ENCODE measurements at regions not wholly inside any gene's neighbourhood (a gene's known extent, or its start where the extent isn't known, plus 50 kb on each side); places are given as distances from the start of the nearest gene placed in this dataset.

- in situ Hi-C loops (cut with HindIII; ENCODE audit: low pct_unique_long_range_greater_than_20kb, low sequenced_read_pairs) = no loop called here
- DNase-seq (ENCODE audit: low read depth, low spot score) = no peak
Measured at GRCh38 chr10:44860811-44861736, 50.1 kb upstream of the TMEM72 start.

Small RNAs in the stretch of these regions (small RNA-seq; reads per million reads assigned to genes)
- 0 reads per million in 2 experiments for gene AL356157.2

All from SK-MEL-5 (cell line).